ENCODE measurements at regions not wholly inside any gene's neighbourhood (a gene's known extent, or its start where the extent isn't known, plus 50 kb on each side); places are given as distances from the start of the nearest gene placed in this dataset.

GRCh38 chr6:126245077-126245476 is 94.8 kb upstream of the CENPW start:
- TF ChIP-seq CTCF (conservative IDR thresholded peaks at IDR 0.05), result no peak
- no peak for TF ChIP-seq EZH2 (IDR thresholded peaks at IDR 0.05; ENCODE audit: low read depth)

All from PC-9 (cell line).